Stomach (tissue), 8 donors: ENCODE measurements at regions not wholly inside any gene's neighbourhood (a gene's known extent, or its start where the extent isn't known, plus 50 kb on each side); places are given as distances from the start of the nearest gene placed in this dataset.

ENCODE experiments used
- DNase-seq, 2 donors: peaks; one replicate each; pipeline versions ENCODE4 v3.0.0 to v3.0.0-alpha.2; 2013 to 2019
- H3K27ac ChIP-seq, 5 donors: fragments of 200-600 bp in 4 of 5; sonication (generic) in 4 of 5; one replicate each; pipeline ENCODE4 v1.5.1; 2013 to 2019; ENCODE audit warnings: mild to moderate bottlenecking in 1 of 5, moderate library complexity in 1 of 5
- H3K27me3 ChIP-seq, 3 donors: fragments of 200-600 bp; sonication (generic); one replicate each; pipeline ENCODE4 v1.5.1; 2017 to 2019; ENCODE audit warnings: mixed run types in 1 of 3
- H3K36me3 ChIP-seq, 4 donors: fragments of 200-600 bp; sonication (generic); 1 replicate in 3 of 4; 2 replicates in 1 of 4; pipeline ENCODE4 v1.5.1; 2016 to 2019
- H3K4me1 ChIP-seq, 4 donors: fragments of 200-600 bp; sonication (generic); one replicate each; pipeline ENCODE4 v1.5.1; 2016 to 2019
- H3K4me3 ChIP-seq, 4 donors: fragments of 200-600 bp; sonication (generic) in 3 of 4; one replicate each; pipeline ENCODE4 v1.5.1; 2016 to 2019; ENCODE audit warnings: mild to moderate bottlenecking in 1 of 4
- H3K9me3 ChIP-seq, 4 donors: fragments of 200-600 bp; sonication (generic); one replicate each; pipeline ENCODE4 v1.5.1; 2016 to 2019
- EP300 ChIP-seq: sonication (generic); formaldehyde crosslinking; IDR thresholded peaks from one replicate; pipeline ENCODE4 v1.6.1; 2017; ENCODE audit warnings: antibody characterized with exemption
- POLR2A ChIP-seq, 4 donors: fragments of 450-650 bp; IDR thresholded peaks; one replicate each; pipeline ENCODE4 v1.6.1; 2016; ENCODE audit warnings: antibody characterized with exemption in 4 of 4, control low read depth in 2 of 4, mild to moderate bottlenecking in 1 of 4, moderate library complexity in 1 of 4
- POLR2AphosphoS5 ChIP-seq, 3 donors: sonication (generic); formaldehyde crosslinking; IDR thresholded peaks; one replicate each; pipeline ENCODE4 v1.6.1; 2016; ENCODE audit warnings: antibody characterized with exemption in 3 of 3
- WGBS, 5 donors: extraction: QIAGEN DNeasy Blood & Tissue Kit in 3 of 5; methylation state at CpG; one replicate each; pipeline versions ENCODE4 v1.1.5 to v1.1.7; 2013 to 2018; 5-methylcytosine and 5-hydroxymethylcytosine counted together
- intact Hi-C: fragments of 100-400 bp; cut with DNase I; formaldehyde crosslinking; loops from one replicate; pipeline ENCODE4 v1.15.1; 2023; ENCODE audit warnings: low total_unique reads
- TF ChIP-seq, protein P1 (sequence below), 7 experiments: fragments of 450-650 bp in 4 of 7; fragments of 200-600 bp in 3 of 7; sonication (generic) in 3 of 7; IDR thresholded peaks; one replicate each; pipeline ENCODE4 v1.5.1; 2016 to 2019; ENCODE audit warnings: antibody characterized with exemption in 7 of 7, control low read depth in 2 of 7, mild to moderate bottlenecking in 1 of 7
- donor health status: healthy with polysubstance abuse.
- donor health status: Bipolar disorder and iron deficiency.
- donor health status: healthy.

DNA sequence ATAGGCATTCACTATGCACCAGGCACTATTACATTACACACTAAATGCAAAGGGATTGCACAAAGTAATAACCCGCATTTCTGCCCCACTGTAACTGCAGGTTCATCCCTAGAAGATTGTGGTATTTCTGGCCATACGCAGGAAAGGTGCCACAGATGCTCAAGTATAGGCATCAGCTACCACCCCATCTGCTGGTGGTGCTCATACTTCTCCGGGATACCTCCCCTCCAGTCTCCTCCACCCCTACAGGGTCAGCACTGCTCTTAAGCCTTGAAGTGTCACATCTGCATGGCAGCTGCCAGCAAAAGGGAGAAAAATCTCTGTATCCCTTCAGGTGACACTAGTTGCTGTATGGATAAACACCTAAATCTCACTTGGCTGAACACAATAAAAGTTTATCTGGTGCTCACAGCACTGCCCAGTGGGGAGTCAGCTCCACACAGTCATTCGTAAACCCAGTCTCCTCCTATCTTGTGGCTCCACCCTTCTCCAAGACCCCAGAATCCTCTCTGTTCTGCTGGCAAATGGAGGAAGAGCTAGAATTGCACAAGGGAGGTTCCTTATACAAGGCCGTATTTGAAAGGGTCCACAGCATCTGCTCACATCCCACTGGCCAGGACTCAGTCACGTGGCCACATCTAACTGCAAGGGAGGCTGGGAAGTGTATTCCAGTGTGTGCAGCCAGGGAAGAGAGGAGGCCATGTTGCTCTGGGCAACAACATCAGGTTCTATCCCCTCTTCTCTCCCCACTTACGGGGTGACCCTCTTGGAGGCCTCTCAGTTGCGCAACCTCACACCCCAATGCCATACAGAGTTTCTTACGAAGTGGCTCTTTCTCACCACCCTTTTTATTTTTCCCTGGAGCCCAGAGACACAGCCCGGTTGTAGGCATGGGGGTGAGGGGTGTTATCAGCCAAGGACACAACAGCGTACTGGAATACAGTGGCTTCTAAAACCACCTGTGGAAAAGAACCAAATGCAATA is 114.7 kb downstream of the BUD13 start:
- peaks cover 0 to 16% (median 14%) of the 10 kb centered on the region in 4 donors for H3K9me3 ChIP-seq
- no peak overlapping the region for H3K4me3 ChIP-seq
- no peaks in the 10 kb centered on the region for H3K4me1 ChIP-seq
- H3K27ac ChIP-seq: no peak overlapping the region
- intact Hi-C loops: no loop called here
- 81 to 88% (median 83%) methylated on average over 11 of the region's 11 CpGs for WGBS, 5 donors
- H3K36me3 ChIP-seq: no peaks in the 10 kb centered on the region
- DNase-seq: no peak
- TF ChIP-seq EP300 (no peak), POLR2AphosphoS5 (IDR thresholded peaks at IDR 0.05) (no peak), POLR2A (IDR thresholded peaks at IDR 0.05) (no peak)
- TF ChIP-seq, protein P1, sequence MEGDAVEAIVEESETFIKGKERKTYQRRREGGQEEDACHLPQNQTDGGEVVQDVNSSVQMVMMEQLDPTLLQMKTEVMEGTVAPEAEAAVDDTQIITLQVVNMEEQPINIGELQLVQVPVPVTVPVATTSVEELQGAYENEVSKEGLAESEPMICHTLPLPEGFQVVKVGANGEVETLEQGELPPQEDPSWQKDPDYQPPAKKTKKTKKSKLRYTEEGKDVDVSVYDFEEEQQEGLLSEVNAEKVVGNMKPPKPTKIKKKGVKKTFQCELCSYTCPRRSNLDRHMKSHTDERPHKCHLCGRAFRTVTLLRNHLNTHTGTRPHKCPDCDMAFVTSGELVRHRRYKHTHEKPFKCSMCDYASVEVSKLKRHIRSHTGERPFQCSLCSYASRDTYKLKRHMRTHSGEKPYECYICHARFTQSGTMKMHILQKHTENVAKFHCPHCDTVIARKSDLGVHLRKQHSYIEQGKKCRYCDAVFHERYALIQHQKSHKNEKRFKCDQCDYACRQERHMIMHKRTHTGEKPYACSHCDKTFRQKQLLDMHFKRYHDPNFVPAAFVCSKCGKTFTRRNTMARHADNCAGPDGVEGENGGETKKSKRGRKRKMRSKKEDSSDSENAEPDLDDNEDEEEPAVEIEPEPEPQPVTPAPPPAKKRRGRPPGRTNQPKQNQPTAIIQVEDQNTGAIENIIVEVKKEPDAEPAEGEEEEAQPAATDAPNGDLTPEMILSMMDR (IDR thresholded peaks at IDR 0.05): no peak
- H3K27me3 ChIP-seq: peaks cover 0 to 46% (median 0%) of the 10 kb centered on the region in 3 donors

DNA sequence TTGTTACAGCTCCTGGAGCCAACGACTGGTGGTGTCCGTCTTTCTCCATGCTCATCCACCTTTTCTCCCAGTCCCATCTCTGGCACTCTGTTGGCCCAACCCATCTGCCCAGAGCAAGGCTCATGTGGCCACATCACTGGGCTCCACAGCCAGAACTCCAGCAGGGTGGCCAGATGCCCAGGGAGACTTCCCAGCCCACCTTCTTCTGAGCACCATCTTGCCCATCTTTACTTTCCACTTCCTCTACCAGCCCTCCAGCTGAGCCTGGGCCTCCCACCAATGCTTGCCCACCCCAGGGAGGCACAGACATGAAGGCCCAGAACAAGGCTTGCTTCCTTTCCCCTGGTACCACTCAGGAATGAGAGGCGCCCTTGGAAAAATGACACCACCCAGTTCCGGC is 116.8 kb downstream of the BUD13 start:
- Histone ChIP-seq H3K9me3 (peaks cover 0 to 16% (median 14%) of the 10 kb centered on the region in 4 donors), H3K27ac (no peak overlapping the region), H3K36me3 (no peaks in the 10 kb centered on the region), H3K4me3 (no peak overlapping the region), H3K27me3 (peaks cover 0 to 32% (median 0%) of the 10 kb centered on the region in 3 donors), H3K4me1 (no peaks in the 10 kb centered on the region)
- intact Hi-C loops: no loop called here
- WGBS, 5 donors: 64 to 75% (median 74%) methylated on average over 4 of the region's 4 CpGs
- TF ChIP-seq, protein P1 (IDR thresholded peaks at IDR 0.05): no peak
- TF ChIP-seq POLR2AphosphoS5 (IDR thresholded peaks at IDR 0.05) (no peak), POLR2A (IDR thresholded peaks at IDR 0.05) (no peak), EP300 (no peak)
- no peak for DNase-seq

DNA sequence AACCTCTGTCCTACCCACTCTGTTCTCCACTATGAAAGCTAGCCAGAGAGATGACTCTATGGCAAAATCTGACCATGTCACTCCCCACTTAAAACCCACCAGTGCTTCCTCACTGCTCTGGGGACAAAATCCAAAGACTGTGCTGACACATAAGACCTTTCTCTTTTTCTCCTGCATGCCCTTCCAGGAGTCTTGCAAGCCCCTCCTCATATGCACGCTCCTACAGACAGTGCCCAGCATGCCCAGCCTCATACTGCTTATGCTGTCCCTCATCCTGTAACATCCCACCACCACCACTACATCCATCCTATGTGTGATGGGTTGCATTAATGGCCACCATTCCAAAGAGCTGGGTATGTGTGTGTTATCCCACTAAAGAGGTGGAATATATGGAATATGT is 118.3 kb downstream of the BUD13 start:
- intact Hi-C loops: no loop called here
- DNase-seq: no peak
- no peak overlapping the region for H3K27ac ChIP-seq
- TF ChIP-seq POLR2A (IDR thresholded peaks at IDR 0.05): no peak
- TF ChIP-seq POLR2AphosphoS5 (IDR thresholded peaks at IDR 0.05): no peak
- TF ChIP-seq EP300: no peak
- TF ChIP-seq, protein P1 (IDR thresholded peaks at IDR 0.05): no peak
- H3K9me3 ChIP-seq: peaks cover 0 to 16% (median 14%) of the 10 kb centered on the region in 4 donors
- peaks cover 0 to 25% (median 5%) of the 10 kb centered on the region in 3 donors for H3K27me3 ChIP-seq
- no peak overlapping the region for H3K4me3 ChIP-seq
- no peaks in the 10 kb centered on the region for H3K36me3 ChIP-seq
- WGBS, 5 donors: 91 to 96% (median 95%) methylated on average over 1 of the region's 1 CpG
- no peaks in the 10 kb centered on the region for H3K4me1 ChIP-seq

DNA sequence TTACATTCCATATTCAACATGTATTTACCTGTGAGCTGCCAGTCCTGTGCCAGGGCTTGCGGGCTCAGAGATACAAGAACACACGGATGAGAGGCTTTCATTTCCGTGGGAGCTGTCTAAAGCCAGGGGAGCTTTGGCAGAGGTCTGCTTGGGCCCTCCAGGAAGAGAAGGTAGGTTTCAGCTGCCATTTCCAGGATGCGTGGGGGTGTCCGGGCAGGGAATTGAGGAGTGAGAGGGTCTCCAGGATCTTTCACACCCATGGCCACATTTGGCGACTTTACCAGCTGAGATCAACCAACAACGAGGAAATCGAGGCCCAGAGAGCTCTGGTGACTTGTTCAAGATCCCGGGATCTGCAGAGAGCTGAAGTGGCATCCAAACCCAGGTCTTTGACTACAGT is 119.6 kb downstream of the BUD13 start:
- intact Hi-C loops: no loop called here
- WGBS, 5 donors: 83 to 93% (median 88%) methylated on average over 9 of the region's 9 CpGs
- no peak overlapping the region for H3K4me3 ChIP-seq

More for the DNA sequence above, 119.6 kb downstream of the BUD13 start:
- TF ChIP-seq POLR2AphosphoS5 (IDR thresholded peaks at IDR 0.05): no peak
- TF ChIP-seq POLR2A (IDR thresholded peaks at IDR 0.05): no peak
- TF ChIP-seq, protein P1 (IDR thresholded peaks at IDR 0.05): no peak
- no peak for TF ChIP-seq EP300
- H3K4me1 ChIP-seq: no peaks in the 10 kb centered on the region
- no peak for DNase-seq
- H3K27ac ChIP-seq: no peak overlapping the region
- H3K9me3 ChIP-seq: peaks cover 0 to 16% (median 14%) of the 10 kb centered on the region in 4 donors
- no peaks in the 10 kb centered on the region for H3K36me3 ChIP-seq
- H3K27me3 ChIP-seq: peaks cover 0 to 22% (median 5%) of the 10 kb centered on the region in 3 donors
